NCI-H748 (cell line): ENCODE measurements at regions not wholly inside any gene's neighbourhood (a gene's known extent, or its start where the extent isn't known, plus 50 kb on each side); places are given as distances from the start of the nearest gene placed in this dataset.
"Not testable (repeated sequence)": the region's sequence is repeated elsewhere in the genome, so short reads cannot be mapped to it uniquely, and the experiment has no call there.

Source experiments
- DNase-seq: peaks from one replicate; lab custom pipeline; 2025; ENCODE audit not compliant: unreplicated experiment; lab: John Stamatoyannopoulos, UW

GRCh38 chr1:14424325-14425002, 174.0 kb upstream of the KAZN start:
- DNase-seq = no peak

- DNase-seq = no peak
These were observed 171.6 kb upstream of the KAZN start for GRCh38 chr1:14426854-14427253.

GRCh38 chr1:14429577-14429976, 168.9 kb upstream of the KAZN start:
- peak; percentile 46 for DNase-seq

GRCh38 chr1:14432728-14433127, 165.8 kb upstream of the KAZN start:
- DNase-seq = not testable (repeated sequence)

GRCh38 chr1:14435368-14436023, 163.0 kb upstream of the KAZN start:
- DNase-seq = peak; percentile 7

- no peak for DNase-seq
These were observed 161.0 kb upstream of the KAZN start for GRCh38 chr1:14437417-14437918.

- DNase-seq = no peak
These were observed 160.2 kb upstream of the KAZN start for GRCh38 chr1:14438127-14438769.

GRCh38 chr1:14439015-14439414, 159.5 kb upstream of the KAZN start:
- DNase-seq = no peak

- DNase-seq = no peak
These were observed 158.3 kb upstream of the KAZN start for GRCh38 chr1:14440166-14440565.

GRCh38 chr1:14440731-14441130, 157.8 kb upstream of the KAZN start:
- no peak for DNase-seq

GRCh38 chr1:14441302-14441741, 157.2 kb upstream of the KAZN start:
- DNase-seq = no peak

- no peak for DNase-seq
These were observed 155.8 kb upstream of the KAZN start for GRCh38 chr1:14442669-14443068.

GRCh38 chr1:14443164-14443787, 155.2 kb upstream of the KAZN start:
- DNase-seq = no peak

GRCh38 chr1:14451217-14451616, 147.3 kb upstream of the KAZN start:
- no peak for DNase-seq

- DNase-seq = no peak
These were observed 145.9 kb upstream of the KAZN start for GRCh38 chr1:14452551-14452950.

- DNase-seq = no peak
These were observed 138.3 kb upstream of the KAZN start for GRCh38 chr1:14460173-14460572.

GRCh38 chr1:14462851-14463250, 135.6 kb upstream of the KAZN start:
- no peak for DNase-seq

- peak; percentile 30 for DNase-seq
These were observed 132.5 kb upstream of the KAZN start for GRCh38 chr1:14466006-14466405.

- no peak for DNase-seq
These were observed 131.4 kb upstream of the KAZN start for GRCh38 chr1:14467112-14467511.

- DNase-seq = no peak
These were observed 129.7 kb upstream of the KAZN start for GRCh38 chr1:14468751-14469150.

- no peak for DNase-seq
These were observed 127.7 kb upstream of the KAZN start for GRCh38 chr1:14470802-14471201.

GRCh38 chr1:14474856-14475255, 123.6 kb upstream of the KAZN start:
- no peak for DNase-seq
